Right lobe of liver (tissue), 6 donors: ENCODE measurements at regions not wholly inside any gene's neighbourhood (a gene's known extent, or its start where the extent isn't known, plus 50 kb on each side); places are given as distances from the start of the nearest gene placed in this dataset.

Experiments used
- ATAC-seq, 4 donors: fragments of 200-7000 bp; cut with Tn5 transposase; one replicate each; pipeline ENCODE4 v1.9.1; 2020; ENCODE audit warnings: mild to moderate bottlenecking in 4 of 4, moderate library complexity in 4 of 4
- DNase-seq, 3 donors: peaks; one replicate each; pipeline ENCODE4 v3.0.0-alpha.2; 2020
- H3K27ac ChIP-seq, 3 donors: fragments of 200-600 bp; one replicate each; pipeline ENCODE4 v1.8.0; 2022
- H3K27me3 ChIP-seq, 2 donors: fragments of 200-600 bp; one replicate each; pipeline ENCODE4 v1.8.0; 2022
- H3K36me3 ChIP-seq, 4 donors: fragments of 200-600 bp; sonication (generic) in 1 of 4; one replicate each; pipeline versions ENCODE4 v1.5.1 to v1.8.0; 2017 to 2022; ENCODE audit warnings: control low read depth in 1 of 4
- H3K4me1 ChIP-seq, 4 donors: fragments of 200-600 bp; sonication (generic) in 1 of 4; one replicate each; pipeline versions ENCODE4 v1.5.1 to v1.8.0; 2017 to 2022; ENCODE audit warnings: control low read depth in 1 of 4
- H3K4me3 ChIP-seq, 3 donors: fragments of 200-600 bp; one replicate each; pipeline ENCODE4 v1.8.0; 2022
- H3K9me3 ChIP-seq, 4 donors: fragments of 200-600 bp; sonication (generic) in 1 of 4; one replicate each; pipeline versions ENCODE4 v1.5.1 to v1.8.0; 2017 to 2022; ENCODE audit warnings: control low read depth in 1 of 4
- POLR2A ChIP-seq: fragments of 450-650 bp; IDR thresholded peaks from one replicate; pipeline ENCODE4 v1.6.1; 2017; ENCODE audit warnings: antibody characterized with exemption, mild to moderate bottlenecking
- WGBS: methylation state at CpG from one replicate; pipeline ENCODE4 v1.1.6; 2018; ENCODE audit warnings: low coverage, low lambda C conversion rate; ENCODE audit not compliant: insufficient coverage; ENCODE audit errors: missing lambda C conversion rate; 5-methylcytosine and 5-hydroxymethylcytosine counted together
- intact Hi-C, 2 donors: fragments of 100-400 bp; cut with DNase I; formaldehyde crosslinking; loops; one replicate each; pipeline versions ENCODE4 v1.11.2 to v1.14.1; 2022
- TF ChIP-seq, protein P1 (sequence below), 4 donors: fragments of 200-600 bp in 3 of 4; fragments of 450-650 bp in 1 of 4; IDR thresholded peaks; one replicate each; pipeline versions ENCODE4 v1.5.1 to v1.8.0; 2016 to 2022; ENCODE audit warnings: antibody characterized with exemption in 4 of 4, mild to moderate bottlenecking in 2 of 4
- donor health status: DM: no; HTN: yes; CAD: no.
- donor health status: DM: no; HTN: no; CAD: no.
- donor health status: DM: no; HTN: no; CAD: no.
- donor health status: DM: no; HTN: yes; CAD: no.
- donor health status: DM: no; HTN: yes; CAD: no.

- Histone ChIP-seq H3K9me3 (no peaks in the 10 kb centered on the region), H3K27me3 (no peaks in the 10 kb centered on the region), H3K4me3 (no peak overlapping the region), H3K4me1 (no peaks in the 10 kb centered on the region), H3K27ac (no peak overlapping the region), H3K36me3 (no peaks in the 10 kb centered on the region)
- no peak for TF ChIP-seq POLR2A
- TF ChIP-seq, protein P1, sequence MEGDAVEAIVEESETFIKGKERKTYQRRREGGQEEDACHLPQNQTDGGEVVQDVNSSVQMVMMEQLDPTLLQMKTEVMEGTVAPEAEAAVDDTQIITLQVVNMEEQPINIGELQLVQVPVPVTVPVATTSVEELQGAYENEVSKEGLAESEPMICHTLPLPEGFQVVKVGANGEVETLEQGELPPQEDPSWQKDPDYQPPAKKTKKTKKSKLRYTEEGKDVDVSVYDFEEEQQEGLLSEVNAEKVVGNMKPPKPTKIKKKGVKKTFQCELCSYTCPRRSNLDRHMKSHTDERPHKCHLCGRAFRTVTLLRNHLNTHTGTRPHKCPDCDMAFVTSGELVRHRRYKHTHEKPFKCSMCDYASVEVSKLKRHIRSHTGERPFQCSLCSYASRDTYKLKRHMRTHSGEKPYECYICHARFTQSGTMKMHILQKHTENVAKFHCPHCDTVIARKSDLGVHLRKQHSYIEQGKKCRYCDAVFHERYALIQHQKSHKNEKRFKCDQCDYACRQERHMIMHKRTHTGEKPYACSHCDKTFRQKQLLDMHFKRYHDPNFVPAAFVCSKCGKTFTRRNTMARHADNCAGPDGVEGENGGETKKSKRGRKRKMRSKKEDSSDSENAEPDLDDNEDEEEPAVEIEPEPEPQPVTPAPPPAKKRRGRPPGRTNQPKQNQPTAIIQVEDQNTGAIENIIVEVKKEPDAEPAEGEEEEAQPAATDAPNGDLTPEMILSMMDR (IDR thresholded peaks at IDR 0.05): no peak
- intact Hi-C loops: no loop called here
- WGBS: 42% methylated on average over 3 of the region's 3 CpGs
- DNase-seq (no peak), ATAC-seq (no peak)
Measured at GRCh38 chr2:210818473-210818872, 262.1 kb downstream of the CPS1 start.

- TF ChIP-seq POLR2A: no peak
- TF ChIP-seq, protein P1 (IDR thresholded peaks at IDR 0.05): no peak
- DNase-seq: no peak
- Histone ChIP-seq H3K9me3 (no peaks in the 10 kb centered on the region), H3K4me3 (no peak overlapping the region), H3K27ac (no peak overlapping the region), H3K36me3 (no peaks in the 10 kb centered on the region), H3K4me1 (no peaks in the 10 kb centered on the region), H3K27me3 (no peaks in the 10 kb centered on the region)
- ATAC-seq: no peak
- intact Hi-C loops: no loop called here
Measured at GRCh38 chr2:210833403-210833802, 277.0 kb downstream of the CPS1 start.

GRCh38 chr2:210839034-210839433 is 282.6 kb downstream of the CPS1 start:
- DNase-seq: no peak
- Histone ChIP-seq H3K9me3 (no peaks in the 10 kb centered on the region), H3K4me1 (no peaks in the 10 kb centered on the region), H3K27ac (no peak overlapping the region), H3K27me3 (no peaks in the 10 kb centered on the region), H3K36me3 (no peaks in the 10 kb centered on the region), H3K4me3 (no peak overlapping the region)
- WGBS: 72% methylated on average over 4 of the region's 4 CpGs
- no peak for ATAC-seq
- intact Hi-C loops: no loop called here
- no peak for TF ChIP-seq POLR2A
- TF ChIP-seq, protein P1 (IDR thresholded peaks at IDR 0.05): no peak

DNA sequence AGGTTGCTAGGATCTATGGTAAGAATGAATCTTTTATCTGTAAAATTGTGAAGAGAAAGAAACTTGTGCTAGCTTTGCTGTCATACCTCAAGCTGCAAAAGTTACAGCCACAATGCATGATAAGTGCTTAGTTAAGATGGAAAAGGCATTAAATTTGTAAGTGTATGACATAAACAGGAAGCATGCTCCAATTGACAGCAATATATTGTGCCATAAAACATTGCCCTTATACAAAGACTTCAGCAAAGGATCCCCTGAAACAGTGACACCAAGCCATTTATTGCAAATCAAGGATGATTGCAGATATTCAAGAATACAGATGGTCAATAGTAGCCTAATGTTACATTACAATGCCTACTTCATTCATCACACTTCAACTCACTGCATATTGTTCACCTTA is 283.1 kb downstream of the CPS1 start:
- Histone ChIP-seq H3K36me3 (no peaks in the 10 kb centered on the region), H3K4me1 (no peaks in the 10 kb centered on the region), H3K4me3 (no peak overlapping the region), H3K27ac (no peak overlapping the region), H3K27me3 (no peaks in the 10 kb centered on the region), H3K9me3 (no peaks in the 10 kb centered on the region)
- ATAC-seq: no peak
- no peak for DNase-seq
- no peak for TF ChIP-seq POLR2A
- TF ChIP-seq, protein P1 (IDR thresholded peaks at IDR 0.05): no peak
- intact Hi-C loops: no loop called here

DNA sequence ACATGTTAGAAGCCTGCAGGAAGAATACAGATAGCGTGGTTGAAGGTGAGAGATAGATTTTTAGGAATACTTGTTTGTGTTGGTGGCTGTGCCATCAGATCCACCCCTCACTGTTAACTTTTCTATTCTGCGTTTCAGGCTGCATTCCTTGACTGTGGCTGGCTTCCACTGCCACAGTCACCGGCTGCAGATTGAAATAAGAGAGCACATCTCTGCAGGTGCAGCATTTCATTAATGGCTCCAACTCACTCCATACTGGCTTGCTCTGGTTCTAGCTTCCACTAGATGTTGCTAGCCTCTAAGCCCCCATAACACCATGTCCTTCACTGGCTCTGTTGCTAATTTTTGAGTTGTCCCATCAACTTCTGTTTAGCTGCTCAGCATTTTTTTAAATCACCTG is 286.5 kb downstream of the CPS1 start:
- no peak for DNase-seq
- no peak for ATAC-seq
- 57% methylated on average over 1 of the region's 3 CpGs for WGBS
- no peaks in the 10 kb centered on the region for H3K9me3 ChIP-seq
- intact Hi-C loops: no loop called here
- no peaks in the 10 kb centered on the region for H3K27me3 ChIP-seq
- H3K36me3 ChIP-seq: no peaks in the 10 kb centered on the region
- no peaks in the 10 kb centered on the region for H3K4me1 ChIP-seq
- no peak overlapping the region for H3K4me3 ChIP-seq
- TF ChIP-seq, protein P1 (IDR thresholded peaks at IDR 0.05): no peak
- no peak for TF ChIP-seq POLR2A
- H3K27ac ChIP-seq: no peak overlapping the region
